ENCODE measurements at regions not wholly inside any gene's neighbourhood (a gene's known extent, or its start where the extent isn't known, plus 50 kb on each side); places are given as distances from the start of the nearest gene placed in this dataset.
"Not testable (repeated sequence)": the region's sequence is repeated elsewhere in the genome, so short reads cannot be mapped to it uniquely, and the experiment has no call there.

GRCh38 chr2:8382485-8382884, 299.4 kb upstream of the ID2 start:
- TF ChIP-seq, protein P1, sequence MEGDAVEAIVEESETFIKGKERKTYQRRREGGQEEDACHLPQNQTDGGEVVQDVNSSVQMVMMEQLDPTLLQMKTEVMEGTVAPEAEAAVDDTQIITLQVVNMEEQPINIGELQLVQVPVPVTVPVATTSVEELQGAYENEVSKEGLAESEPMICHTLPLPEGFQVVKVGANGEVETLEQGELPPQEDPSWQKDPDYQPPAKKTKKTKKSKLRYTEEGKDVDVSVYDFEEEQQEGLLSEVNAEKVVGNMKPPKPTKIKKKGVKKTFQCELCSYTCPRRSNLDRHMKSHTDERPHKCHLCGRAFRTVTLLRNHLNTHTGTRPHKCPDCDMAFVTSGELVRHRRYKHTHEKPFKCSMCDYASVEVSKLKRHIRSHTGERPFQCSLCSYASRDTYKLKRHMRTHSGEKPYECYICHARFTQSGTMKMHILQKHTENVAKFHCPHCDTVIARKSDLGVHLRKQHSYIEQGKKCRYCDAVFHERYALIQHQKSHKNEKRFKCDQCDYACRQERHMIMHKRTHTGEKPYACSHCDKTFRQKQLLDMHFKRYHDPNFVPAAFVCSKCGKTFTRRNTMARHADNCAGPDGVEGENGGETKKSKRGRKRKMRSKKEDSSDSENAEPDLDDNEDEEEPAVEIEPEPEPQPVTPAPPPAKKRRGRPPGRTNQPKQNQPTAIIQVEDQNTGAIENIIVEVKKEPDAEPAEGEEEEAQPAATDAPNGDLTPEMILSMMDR (conservative IDR thresholded peaks at IDR 0.05), result no peak
- H2AK5ac ChIP-seq (ENCODE audit: insufficient read length, low read length), result no peak overlapping the region
- H3K9ac ChIP-seq (ENCODE audit: extremely low read depth, insufficient read length, low read length), result no peak overlapping the region
- no peak overlapping the region for H4K5ac ChIP-seq (ENCODE audit: insufficient read length, low read depth, low read length)
- no peak overlapping the region for H2BK120ac ChIP-seq (ENCODE audit: low read depth, low read length, poor library complexity, severe bottlenecking)
- no peak overlapping the region for H3K4me3 Mint-ChIP-seq
- H3K4me2 ChIP-seq (ENCODE audit: insufficient read depth, insufficient read length, low read length), result no peak overlapping the region
- peaks cover 14 to 17% of the 10 kb centered on the region in 2 experiments for H3K4me1 Mint-ChIP-seq
- no peaks in the 10 kb centered on the region for H3K79me1 ChIP-seq (ENCODE audit: insufficient read depth, low read depth, low read length, poor library complexity, severe bottlenecking)
- H3K56ac ChIP-seq (ENCODE audit: insufficient read length, low read depth, low read length), result no peak overlapping the region
- H2BK12ac ChIP-seq (ENCODE audit: insufficient read length, low read depth, low read length), result no peak overlapping the region
- DNase-seq, result no peak
- H3K18ac ChIP-seq (ENCODE audit: insufficient read length, low read depth, low read length), result no peak overlapping the region
- no peak overlapping the region for H3K4ac ChIP-seq (ENCODE audit: low read depth, low read length)
- H3K27ac ChIP-seq (ENCODE audit: insufficient read length, low read depth, low read length), result no peak overlapping the region
- no peaks in the 10 kb centered on the region for H3K27me3 ChIP-seq (ENCODE audit: insufficient read depth, low read length)
- H3K14ac ChIP-seq (ENCODE audit: insufficient read depth, low read length), result no peak overlapping the region
- H2AFZ ChIP-seq (ENCODE audit: low read length), result no peak overlapping the region
- no peak overlapping the region for H4K91ac ChIP-seq (ENCODE audit: insufficient read length, low read depth, low read length)
- no peaks in the 10 kb centered on the region for H3K9me3 Mint-ChIP-seq
- H2BK20ac ChIP-seq (ENCODE audit: low read depth, low read length, poor library complexity, severe bottlenecking), result no peak overlapping the region
- H3K27ac Mint-ChIP-seq, result no peak overlapping the region
- H2BK15ac ChIP-seq (ENCODE audit: low read depth, low read length), result no peak overlapping the region
- no peaks in the 10 kb centered on the region for H3K9me3 ChIP-seq (ENCODE audit: control insufficient read depth, low read depth, low read length)
- no peak overlapping the region for H3T11ph ChIP-seq (ENCODE audit: low read length)
- no peaks in the 10 kb centered on the region; the same call in 1 of the 2 replicates for H3K27me3 Mint-ChIP-seq (ENCODE audit: low read depth)
- no peaks in the 10 kb centered on the region; a peak in 1 of 7 replicates for H3K36me3 Mint-ChIP-seq (ENCODE audit: insufficient read depth in 1 of 3, low read depth in 3 of 3)
- no peak overlapping the region for H2BK5ac ChIP-seq (ENCODE audit: insufficient read length, low read length)
- no CpG with 5 or more reads among the region's 4 CpGs for WGBS (ENCODE audit: extremely low coverage, insufficient read length, low lambda C conversion rate)
- no peak overlapping the region for H4K8ac ChIP-seq (replicated peaks; ENCODE audit: insufficient read length, low read depth, low read length)
- H4K20me1 ChIP-seq (ENCODE audit: control insufficient read depth, insufficient read depth, insufficient read length), result no peaks in the 10 kb centered on the region
- no peaks in the 10 kb centered on the region for H3K23me2 ChIP-seq (ENCODE audit: insufficient read length, low read depth, low read length, poor library complexity, severe bottlenecking)
- H3K4me1 ChIP-seq (ENCODE audit: insufficient read depth, low read length), result no peaks in the 10 kb centered on the region; the same call in 1 of the 2 replicates
- no peak overlapping the region for H3K23ac ChIP-seq (ENCODE audit: insufficient read length, low read depth, low read length)
- no peaks in the 10 kb centered on the region for H3K79me2 ChIP-seq (ENCODE audit: insufficient read depth, low read length)

- not testable (repeated sequence) for H3K14ac ChIP-seq (ENCODE audit: insufficient read depth, low read length); H3K9me3 ChIP-seq (ENCODE audit: control insufficient read depth, low read depth, low read length); H2AFZ ChIP-seq (ENCODE audit: low read length); H3K23ac ChIP-seq (ENCODE audit: insufficient read length, low read depth, low read length); H3K79me1 ChIP-seq (ENCODE audit: insufficient read depth, low read depth, low read length, poor library complexity, severe bottlenecking); H3K9ac ChIP-seq (ENCODE audit: extremely low read depth, insufficient read length, low read length); H3K4me3 Mint-ChIP-seq; H2BK12ac ChIP-seq (ENCODE audit: insufficient read length, low read depth, low read length); H3K4ac ChIP-seq (ENCODE audit: low read depth, low read length); H2BK20ac ChIP-seq (ENCODE audit: low read depth, low read length, poor library complexity, severe bottlenecking); H4K5ac ChIP-seq (ENCODE audit: insufficient read length, low read depth, low read length); H4K91ac ChIP-seq (ENCODE audit: insufficient read length, low read depth, low read length); H3K23me2 ChIP-seq (ENCODE audit: insufficient read length, low read depth, low read length, poor library complexity, severe bottlenecking); H2AK5ac ChIP-seq (ENCODE audit: insufficient read length, low read length); H3K27me3 Mint-ChIP-seq (ENCODE audit: low read depth); H4K8ac ChIP-seq (replicated peaks; ENCODE audit: insufficient read length, low read depth, low read length); H3T11ph ChIP-seq (ENCODE audit: low read length); H3K9me3 Mint-ChIP-seq; H2BK120ac ChIP-seq (ENCODE audit: low read depth, low read length, poor library complexity, severe bottlenecking); H3K56ac ChIP-seq (ENCODE audit: insufficient read length, low read depth, low read length); DNase-seq; H3K27me3 ChIP-seq (ENCODE audit: insufficient read depth, low read length); H3K27ac Mint-ChIP-seq; H3K36me3 Mint-ChIP-seq (ENCODE audit: insufficient read depth in 1 of 3, low read depth in 3 of 3); H4K20me1 ChIP-seq (ENCODE audit: control insufficient read depth, insufficient read depth, insufficient read length); H3K4me2 ChIP-seq (ENCODE audit: insufficient read depth, insufficient read length, low read length); H3K18ac ChIP-seq (ENCODE audit: insufficient read length, low read depth, low read length); H2BK5ac ChIP-seq (ENCODE audit: insufficient read length, low read length); H2BK15ac ChIP-seq (ENCODE audit: low read depth, low read length); H3K79me2 ChIP-seq (ENCODE audit: insufficient read depth, low read length); H3K27ac ChIP-seq (ENCODE audit: insufficient read length, low read depth, low read length); H3K4me1 ChIP-seq (ENCODE audit: insufficient read depth, low read length)
- no CpG with 5 or more reads among the region's 10 CpGs for WGBS (ENCODE audit: extremely low coverage, insufficient read length, low lambda C conversion rate)
- H3K4me1 Mint-ChIP-seq, result peaks cover 21 to 23% of the 10 kb centered on the region in 2 experiments
These were observed 295.1 kb upstream of the ID2 start for GRCh38 chr2:8386748-8387147.

Data from H9 (cell line).